Epidermal melanocyte (primary cell): ENCODE measurements at regions not wholly inside any gene's neighbourhood (a gene's known extent, or its start where the extent isn't known, plus 50 kb on each side); places are given as distances from the start of the nearest gene placed in this dataset.
A peak's percentile ranks its signal among the peaks of the same experiment; 100 is the strongest.
"Not testable (repeated sequence)": the region's sequence is repeated elsewhere in the genome, so short reads cannot be mapped to it uniquely, and the experiment has no call there.

Source experiments
- DNase-seq: peaks from one replicate; pipeline ENCODE4 v3.0.0; 2011; ENCODE audit warnings: low spot score; ENCODE audit not compliant: insufficient read length

DNA sequence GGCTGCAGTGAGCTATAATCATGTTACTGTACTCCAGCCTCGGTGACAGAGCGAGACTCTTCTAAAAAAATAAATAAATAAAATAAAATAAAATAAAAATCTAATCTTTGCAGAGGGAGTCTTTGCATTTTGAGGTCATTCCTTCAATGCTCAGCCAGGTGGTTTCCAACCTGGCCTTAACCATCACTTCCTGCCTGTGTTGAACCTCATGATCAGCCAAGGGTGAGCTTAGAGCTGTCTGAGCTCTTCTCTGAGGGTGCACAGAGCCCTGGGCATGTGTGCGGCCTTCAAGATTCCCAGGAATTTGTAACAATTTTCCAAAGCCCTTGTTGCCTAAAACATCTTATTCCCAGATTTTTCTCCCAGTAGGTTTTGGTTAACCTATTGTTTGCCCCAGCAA is 94.3 kb downstream of the KCNJ12 start:
- DNase-seq, result not testable (repeated sequence)

DNA sequence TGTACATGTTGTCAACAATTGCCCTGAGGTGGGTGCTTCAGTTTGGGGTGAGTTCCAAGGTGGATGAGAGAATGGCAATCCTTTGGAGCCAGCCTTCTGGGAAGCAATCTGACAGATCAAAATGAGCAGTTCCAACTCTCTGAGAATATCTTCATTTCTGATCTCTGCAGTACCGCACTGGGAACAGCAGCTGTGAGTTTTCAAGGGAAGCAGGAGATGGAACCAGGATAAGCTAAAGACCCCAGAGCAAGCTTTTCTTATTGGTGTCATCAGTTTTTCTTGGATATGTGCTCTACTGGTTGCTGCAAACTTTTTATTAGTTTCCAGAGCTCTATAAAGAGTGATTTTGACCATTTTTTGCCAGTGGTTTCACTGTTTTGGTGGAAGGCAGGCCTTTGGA is 94.7 kb downstream of the KCNJ12 start:
- DNase-seq, result no peak

DNA sequence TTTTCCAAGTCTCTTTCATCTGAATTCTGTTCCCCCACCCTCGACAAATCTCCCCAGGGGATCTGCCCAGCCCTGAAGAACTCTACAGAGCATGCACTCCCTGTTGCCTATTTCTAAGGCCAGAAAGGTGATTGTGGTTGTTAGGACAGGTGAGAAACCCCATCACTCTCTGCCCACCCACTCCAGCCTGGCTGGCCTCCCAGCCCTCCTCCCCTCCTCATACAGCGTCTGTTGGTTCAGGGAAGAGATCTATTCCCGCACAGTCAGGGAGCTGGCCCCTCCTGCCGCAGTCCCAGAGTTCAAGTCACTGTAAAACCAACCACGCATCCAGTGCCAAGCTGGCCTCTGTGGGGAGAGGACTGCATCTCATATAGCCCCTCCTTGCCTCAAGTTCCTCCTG is 98.7 kb downstream of the KCNJ12 start:
- no peak for DNase-seq

DNA sequence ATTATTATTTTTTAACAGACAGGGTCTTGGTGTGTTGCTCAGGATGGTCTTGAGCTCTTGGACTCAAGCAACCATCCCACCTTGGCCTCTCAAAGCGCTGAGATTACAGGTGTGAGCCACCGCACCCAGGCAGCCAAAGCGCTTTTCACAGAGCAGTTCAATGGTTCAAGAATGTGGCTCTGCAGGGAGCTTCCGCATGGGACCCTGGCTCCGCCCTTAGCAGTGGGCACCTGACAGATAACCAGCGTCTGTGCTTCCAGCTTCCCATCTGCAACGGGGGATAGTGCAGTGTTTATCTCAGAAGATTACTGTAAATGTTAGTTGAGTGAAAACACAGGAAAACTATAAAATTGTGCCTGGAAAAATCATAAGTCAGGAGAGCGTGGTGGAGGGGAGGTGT is 99.4 kb downstream of the KCNJ12 start:
- no peak for DNase-seq

DNA sequence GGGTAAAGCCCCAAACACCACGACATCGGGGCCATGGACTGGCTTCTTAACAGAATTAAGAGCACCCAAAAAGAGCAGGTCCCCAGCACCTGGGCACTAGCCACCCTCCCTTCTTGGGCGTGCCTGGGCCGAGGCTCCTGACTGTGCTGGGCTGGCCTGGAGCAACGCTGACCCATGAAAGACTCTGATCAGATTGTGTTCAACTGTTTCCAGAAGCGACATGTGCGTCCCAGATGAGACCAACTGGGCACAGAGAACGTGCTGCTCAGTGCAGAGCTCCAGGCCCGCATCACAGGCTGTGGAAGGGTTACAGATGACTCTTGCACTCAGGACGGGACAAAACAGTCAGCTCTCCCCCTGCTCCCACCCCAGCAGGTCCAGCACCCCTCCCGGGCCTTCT is 100.7 kb downstream of the KCNJ12 start:
- DNase-seq, result no peak

DNA sequence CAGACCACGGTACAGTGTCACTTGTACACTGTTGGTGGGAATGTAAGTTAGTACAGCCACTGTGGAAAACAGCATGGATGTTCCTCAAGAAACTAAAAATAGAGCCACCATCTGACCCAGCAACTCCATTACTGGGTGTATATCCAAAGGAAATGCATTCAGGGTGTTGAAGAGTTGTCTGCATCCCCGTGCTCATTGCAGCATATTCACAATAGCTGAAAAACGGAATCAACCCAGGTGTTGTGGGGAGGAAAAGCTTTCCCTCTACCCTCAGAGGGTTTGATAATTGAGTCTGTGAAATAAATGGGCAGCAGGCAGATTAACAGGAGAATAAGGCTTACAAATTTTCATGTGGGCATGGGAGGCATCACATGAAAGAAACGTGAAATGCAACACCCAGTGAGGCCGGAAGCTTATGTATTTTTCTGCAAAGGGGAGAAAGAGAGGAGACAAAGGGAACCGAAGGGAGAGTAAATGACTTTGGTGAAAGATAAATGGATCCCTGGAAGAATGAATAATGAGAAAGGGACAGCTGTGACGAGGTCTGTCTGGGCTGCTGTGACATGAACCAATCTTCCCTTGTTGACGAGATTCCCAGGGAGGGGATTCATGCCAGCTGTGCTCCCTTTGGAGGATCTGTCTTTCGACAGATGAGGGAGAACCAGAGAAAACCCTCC is 106.2 kb downstream of the KCNJ12 start:
- no peak for DNase-seq

DNA sequence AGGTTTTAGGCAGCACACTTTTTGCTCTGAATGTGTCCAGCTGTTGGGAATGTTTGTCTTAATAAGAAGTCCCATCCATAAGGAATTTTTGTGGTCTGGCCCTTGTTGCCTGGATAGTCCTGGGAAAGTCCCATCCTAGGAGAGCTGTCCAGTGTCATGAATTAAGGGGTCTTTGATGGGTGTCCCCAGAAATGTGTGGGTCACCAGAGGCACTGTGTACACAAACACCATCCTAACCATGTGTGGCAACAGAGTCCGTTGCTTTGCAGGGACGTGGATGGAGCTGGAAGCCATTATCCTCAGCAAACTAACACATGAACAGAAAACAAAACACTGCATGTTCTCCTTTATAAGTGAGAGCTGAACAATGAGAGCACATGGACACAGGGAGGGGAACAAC is 111.9 kb downstream of the KCNJ12 start:
- not testable (repeated sequence) for DNase-seq

DNA sequence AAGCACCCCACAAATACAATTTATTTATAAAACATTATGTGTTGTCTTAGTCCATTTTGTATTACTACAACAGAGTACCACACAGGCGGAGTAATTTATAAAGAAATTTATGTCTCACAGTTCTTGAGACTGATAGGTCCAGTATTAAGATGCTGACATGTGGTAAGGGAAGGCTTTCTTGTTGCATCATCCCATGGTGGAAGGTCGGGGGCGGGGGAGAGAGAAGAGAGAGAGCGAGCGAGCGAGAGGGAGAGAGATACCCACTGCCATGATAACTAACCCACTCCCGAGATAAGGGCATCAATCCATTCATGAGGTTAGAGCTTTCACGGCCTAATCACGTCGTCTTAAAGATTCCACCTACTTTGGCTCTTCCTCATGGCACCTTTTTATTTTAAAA is 117.8 kb downstream of the KCNJ12 start:
- DNase-seq, result no peak

DNA sequence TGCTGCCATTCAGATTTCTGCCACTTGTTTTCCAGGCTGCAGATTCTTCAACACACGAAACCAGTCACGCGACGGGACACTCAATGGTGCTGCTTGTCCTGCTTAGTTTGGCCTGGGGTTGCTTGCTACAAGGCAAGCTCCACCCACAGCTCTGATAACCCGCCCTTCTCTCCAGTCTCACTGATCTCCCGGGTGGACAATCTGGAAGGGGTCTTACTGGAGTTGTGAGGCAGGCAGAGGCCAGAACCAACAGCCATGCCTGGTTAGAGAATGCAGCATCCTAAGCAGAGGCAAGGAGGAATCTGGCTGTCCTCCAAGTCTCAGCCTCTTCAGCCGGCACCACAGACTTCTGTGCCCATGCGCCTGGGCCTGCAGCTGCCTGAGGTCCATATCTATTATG is 119.1 kb downstream of the KCNJ12 start:
- DNase-seq, result peak; percentile 57

DNA sequence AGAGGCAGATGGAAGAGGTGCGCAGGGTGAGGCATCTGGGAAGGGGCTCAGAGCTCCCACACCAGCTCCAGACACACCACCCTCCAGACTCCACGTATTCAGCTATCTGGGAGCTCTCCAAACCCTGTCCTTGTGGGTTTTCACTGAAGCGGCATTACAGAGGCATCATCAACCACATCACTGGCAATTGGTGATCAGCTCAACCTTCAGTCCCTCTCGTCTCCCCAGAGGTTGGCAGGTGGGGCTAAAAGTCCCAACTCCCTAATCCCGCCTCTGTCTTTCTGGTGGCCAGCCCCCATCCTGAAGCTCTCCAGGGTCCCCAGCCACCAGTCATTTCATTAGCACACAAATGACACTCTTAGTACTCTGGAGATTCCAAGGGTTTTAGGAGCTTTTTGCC is 123.9 kb downstream of the KCNJ12 start:
- DNase-seq, result no peak

DNA sequence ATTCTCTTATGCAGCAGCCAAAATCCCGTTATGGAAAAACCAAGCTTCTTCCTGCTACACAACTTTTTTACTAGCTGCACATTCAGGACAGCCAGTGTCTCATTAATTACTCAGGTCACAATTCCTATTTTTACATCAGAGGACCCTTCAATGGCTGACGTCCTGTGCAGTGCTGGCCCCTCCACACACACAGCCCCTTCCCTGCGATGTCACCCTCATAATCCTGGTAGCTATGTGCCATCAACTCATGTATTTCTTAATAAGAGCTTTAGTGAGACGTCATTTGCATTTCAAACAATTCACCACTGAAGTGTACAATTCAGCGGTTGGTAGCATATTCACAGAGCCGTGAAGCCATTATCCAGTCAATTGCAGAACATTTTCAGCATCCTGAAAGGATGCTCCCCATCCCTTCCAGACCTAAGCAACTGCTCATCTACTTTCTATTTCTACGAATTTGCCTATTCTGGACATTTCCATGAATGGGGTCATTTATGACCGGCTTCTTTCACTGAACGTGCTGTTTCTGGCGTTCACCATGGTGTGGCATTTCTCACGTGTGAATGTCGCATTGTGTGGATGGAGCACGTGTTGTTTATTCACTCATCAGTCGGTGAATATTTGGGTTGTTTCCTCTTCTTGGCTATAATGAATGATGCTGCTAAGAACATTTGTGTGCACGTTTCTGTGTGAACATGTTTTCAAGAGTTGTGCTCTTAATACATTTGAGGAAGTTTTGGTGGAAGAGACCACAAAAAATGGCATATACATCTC is 126.0 kb downstream of the KCNJ12 start:
- DNase-seq, result not testable (repeated sequence)

DNA sequence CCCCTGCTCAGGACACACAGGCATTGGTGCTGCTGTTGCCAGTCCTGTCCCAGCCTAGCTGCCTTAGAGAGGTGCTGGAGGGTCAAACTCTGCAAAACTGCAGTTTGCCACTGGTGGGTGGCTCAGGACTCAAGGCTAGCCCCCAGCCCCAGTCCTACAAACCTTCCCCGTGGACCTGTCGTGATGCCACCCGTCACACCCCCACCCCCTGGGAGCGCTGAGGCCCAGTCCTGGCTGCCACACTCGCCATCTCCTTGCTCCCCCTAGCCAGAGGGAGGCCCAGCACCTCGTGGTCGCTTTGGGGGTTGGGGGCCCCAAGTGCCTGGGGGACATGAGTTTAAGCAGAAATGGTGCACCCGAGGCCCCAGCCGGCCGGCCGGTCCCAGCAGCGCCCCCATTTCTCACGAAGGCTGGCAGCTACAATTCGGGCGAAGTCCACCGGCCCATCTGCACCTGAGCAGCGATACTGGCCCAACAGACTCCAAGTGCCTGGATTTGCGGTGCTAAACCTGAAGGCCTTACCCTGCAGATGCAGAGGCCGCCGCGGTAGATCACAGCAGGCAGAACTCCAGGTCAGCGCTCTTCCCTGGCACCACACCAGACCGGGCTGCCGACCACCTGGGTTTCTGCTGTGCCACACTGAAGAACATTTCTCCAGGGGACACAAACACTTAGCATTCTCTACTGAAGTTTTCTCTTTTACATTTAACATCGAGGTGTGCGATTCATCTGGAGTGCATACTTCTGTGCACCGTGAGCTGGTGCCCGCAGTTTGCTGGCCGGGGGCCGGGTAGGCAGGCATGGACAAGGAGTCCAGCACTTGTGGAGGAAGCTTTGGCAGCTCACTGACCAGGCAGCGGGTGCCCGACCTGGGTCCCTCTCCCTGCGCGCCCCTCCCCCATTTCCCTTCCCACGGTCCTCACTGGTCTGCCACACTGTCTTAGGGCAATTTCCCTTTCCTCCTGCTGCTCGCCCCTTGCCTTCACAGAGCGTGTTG is 130.0 kb downstream of the KCNJ12 start:
- DNase-seq, result no peak

DNA sequence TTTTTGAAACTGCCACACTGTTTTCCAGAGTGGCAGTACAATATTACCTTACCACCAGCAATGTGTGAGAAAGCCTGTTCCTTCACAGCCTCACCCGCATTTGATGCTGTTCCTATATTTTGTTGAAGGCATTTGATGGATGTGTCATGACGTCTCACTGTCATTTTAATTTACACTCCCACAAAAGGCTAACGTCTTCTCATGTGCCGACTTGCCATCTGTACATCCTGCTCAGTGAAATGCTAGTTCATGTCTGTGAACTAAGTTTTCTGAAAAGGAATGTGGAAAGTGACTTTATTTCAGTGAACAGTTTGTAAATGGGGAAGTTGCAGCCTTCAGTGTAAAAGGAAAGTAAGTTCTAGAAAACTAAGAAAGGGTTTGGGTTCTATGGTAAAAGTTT is 131.6 kb downstream of the KCNJ12 start:
- not testable (repeated sequence) for DNase-seq

DNA sequence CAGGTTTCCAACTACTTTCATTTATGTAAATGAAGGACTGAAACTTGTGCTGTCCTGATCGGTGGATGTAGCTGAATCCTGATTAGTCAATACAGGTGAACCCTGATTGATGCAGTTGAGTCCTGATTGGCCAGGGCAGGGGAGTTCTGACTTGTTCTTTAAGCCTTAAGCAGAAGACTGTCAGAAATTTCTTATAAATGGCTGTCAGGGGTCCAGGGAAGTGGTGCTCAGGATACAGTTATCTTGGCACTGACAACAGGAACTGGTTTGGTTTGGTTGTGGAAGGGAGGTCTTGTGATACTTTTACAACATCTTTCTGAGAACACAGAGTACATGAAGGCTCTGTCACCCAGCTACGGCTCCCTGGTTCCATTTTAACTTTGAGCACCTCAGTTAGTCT is 132.1 kb downstream of the KCNJ12 start:
- DNase-seq, result no peak

DNA sequence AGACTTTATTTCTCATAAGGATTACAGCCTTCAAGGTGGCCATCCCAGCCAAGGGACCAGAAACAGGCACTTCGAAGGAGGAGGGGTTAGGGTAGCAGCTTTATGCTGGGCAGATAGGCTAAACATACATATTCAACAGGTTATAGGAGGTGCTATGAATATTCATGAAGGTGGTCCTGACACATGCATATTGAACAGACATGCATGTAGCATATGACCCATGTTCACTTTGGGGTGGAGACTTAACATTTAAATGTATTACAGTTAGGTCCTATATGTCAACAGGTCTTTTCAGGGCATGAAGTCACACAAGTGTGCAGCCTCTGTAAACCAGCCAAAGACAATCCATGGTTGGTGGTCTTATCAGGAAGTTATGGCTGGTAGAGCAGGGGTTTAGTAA is 133.2 kb downstream of the KCNJ12 start:
- not testable (repeated sequence) for DNase-seq

DNA sequence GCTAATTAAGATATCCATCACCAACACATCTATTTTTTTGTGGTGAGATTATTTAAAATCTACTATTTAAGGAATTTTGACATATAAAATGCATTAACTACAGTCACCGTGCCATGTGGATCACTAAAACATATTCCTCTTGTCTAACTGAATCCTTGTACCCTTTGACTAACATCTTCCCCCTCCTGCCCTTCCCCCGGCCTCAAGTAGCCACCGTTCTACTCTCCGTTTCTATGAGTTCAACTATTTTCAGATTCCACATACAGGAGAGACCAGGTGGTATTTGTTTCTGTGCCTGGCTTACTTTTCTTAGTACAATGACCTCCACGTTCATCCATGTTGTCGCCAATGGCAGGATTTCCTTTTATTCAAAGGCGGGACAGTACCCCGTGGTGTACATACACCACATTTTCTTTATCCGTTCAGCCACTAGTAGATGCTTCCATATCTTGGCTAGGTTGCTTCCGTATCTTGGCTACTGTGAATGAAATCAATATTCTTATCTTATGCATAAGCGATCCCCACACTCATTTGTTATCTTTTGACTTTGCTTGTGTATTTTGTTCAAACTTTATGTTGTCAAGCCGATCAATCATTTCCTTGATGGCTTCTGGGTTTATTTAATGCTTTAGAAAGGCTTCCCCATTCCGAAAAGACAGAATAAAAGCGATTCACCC is 134.7 kb downstream of the KCNJ12 start:
- no peak for DNase-seq

DNA sequence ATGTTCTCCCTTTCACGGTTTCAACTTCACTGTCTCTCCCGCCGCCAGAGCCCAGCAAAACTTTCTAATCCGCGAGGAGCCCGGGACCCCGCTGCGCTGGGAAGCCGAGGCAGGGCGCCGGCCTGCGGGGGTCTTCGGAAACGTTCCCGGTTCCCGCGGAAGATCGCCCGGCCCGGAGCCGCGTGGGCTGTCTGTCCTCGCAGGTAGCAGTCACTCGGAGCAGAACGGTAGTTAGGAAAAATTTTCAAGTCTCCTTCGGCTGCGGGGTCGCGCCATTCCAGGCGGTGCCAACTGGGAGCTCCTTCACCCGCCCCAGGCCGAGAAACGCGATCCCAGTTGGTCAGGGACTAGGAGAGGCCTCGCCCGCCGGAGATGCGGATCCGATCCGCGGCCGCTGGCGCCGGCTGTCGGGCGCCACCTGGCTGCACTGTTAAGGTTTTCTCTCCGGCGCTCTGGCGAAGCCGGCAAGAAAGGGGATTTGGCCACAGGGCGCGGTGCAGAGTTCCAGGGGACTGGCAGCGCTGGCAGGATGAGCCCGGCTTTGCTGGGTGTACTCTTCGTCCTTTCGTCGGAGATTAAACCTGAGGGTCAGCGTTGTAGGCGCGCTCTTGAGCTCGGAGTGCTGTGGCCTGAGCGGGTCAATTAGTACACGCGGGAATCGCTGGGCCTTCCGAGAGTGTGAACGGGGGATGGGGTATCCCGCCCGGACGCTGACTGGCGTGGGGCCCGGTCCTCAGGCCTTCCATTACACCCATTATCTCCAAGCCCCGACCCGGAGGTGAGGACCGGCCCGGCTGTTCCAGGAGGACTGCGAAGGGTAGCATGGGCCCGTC is 135.4 kb downstream of the KCNJ12 start:
- peak; percentile 82 for DNase-seq

DNA sequence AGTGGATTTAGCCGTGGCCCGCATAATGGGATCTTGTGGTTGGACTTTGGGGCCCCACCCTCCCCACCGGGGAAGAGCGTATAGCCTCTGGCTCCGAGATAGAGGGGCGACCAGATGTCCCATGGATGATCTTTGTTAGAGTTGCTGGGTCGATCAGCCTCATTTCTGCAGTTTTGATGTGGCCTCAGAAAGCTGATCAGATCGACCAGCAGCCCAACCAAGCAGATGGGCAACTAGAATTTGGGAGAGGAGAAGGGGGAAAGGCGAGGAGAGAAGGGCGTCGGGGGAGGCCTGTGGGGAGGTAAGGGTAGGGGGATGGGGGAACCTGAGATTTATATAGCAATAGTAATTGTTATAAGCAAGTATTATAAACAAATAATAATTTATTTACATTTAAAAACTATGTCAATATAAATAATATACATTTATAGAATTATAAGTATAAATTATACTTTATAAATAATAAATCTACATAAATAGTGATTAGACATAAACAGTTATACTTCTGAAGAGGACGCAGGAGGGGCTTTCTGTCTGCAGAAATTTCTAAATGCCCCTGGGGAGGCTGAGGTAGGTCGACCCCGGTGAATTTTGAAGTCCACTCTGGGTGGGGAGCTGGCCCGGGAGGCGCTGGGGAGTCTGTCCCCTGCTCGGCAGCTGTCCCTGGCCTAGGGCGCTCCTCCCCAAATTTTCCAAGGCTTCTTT is 136.3 kb downstream of the KCNJ12 start:
- no peak for DNase-seq

DNA sequence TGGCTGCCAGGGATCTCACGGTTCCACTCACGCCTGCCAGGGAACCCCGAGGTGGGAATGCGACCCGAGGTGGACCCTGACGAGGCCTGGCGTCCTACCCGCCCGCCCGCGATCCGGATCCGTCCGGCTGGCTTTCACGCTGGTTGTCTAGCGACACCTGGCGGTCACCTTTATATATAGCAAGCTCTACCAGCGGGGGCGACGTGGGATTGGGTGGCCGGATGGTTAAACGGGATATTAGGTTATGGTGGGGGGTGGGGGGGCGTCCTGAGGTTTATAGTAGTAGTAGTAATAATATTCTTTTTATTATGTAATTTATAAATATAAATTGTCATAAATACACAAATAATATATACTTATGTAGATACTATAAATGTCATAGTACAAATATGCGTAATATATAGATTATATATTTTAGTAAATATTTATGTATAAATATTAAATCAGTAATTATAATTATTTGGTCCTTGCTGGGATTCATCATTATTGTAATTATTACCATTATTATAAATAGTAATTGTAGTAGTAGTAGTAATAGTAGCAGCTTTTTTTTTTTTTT is 136.9 kb downstream of the KCNJ12 start:
- peak; percentile 88 for DNase-seq
